ENCODE measurements at regions not wholly inside any gene's neighbourhood (a gene's known extent, or its start where the extent isn't known, plus 50 kb on each side); places are given as distances from the start of the nearest gene placed in this dataset.

GRCh38 chr17:73706428-73706827 lies 62.2 kb upstream of the SDK2 start:
- in situ Hi-C loops (cut with HindIII; ENCODE audit: extremely low pct_ligation_motif_present, low pct_unique_long_range_greater_than_20kb) (no loop called here), intact Hi-C loops (cut with micrococcal nuclease; ENCODE audit: unreplicated experiment) (no loop called here)
- ChIA-PET CTCF (ENCODE audit: low intra/inter-chr PET ratio, low total read pairs) (no interaction called here), POLR2A (no interaction called here)
- H3K27ac ChIP-seq (ENCODE audit: extremely low read length, insufficient read depth, low read length): no peak overlapping the region
- no TSS peak for BruUV-seq (replicated peaks)
- H3K36me3 ChIP-seq (replicated peaks in 1 of 2; ENCODE audit: control insufficient read depth in 1 of 2, insufficient read depth in 2 of 2, low read length in 2 of 2): no peaks in the 10 kb centered on the region
- H4K20me1 ChIP-seq (ENCODE audit: insufficient read depth, low read length): no peaks in the 10 kb centered on the region
- H3K79me2 ChIP-seq (ENCODE audit: insufficient read depth, low read length): no peaks in the 10 kb centered on the region
- DNase-seq (ENCODE audit: low spot score) (no peak), ATAC-seq (no peak), FAIRE-seq (no peak)
- H3K9me3 ChIP-seq (ENCODE audit: low read length): no peaks in the 10 kb centered on the region
- H3K4me1 ChIP-seq (ENCODE audit: insufficient read depth, low read length): no peaks in the 10 kb centered on the region
- H3K4me2 ChIP-seq (ENCODE audit: low read depth, low read length): no peak overlapping the region
- H2AFZ ChIP-seq (ENCODE audit: low read length): no peak overlapping the region
- TF ChIP-seq KDM3A (CRISPR knock-in tag; IDR thresholded peaks at IDR 0.05; ENCODE audit: low read depth) (no peak), ATAD3A (CRISPR knock-in tag; IDR thresholded peaks at IDR 0.05) (no peak), FOXK1 (CRISPR knock-in tag; IDR thresholded peaks at IDR 0.05; ENCODE audit: borderline replicate concordance, low read depth) (no peak)
- no peak overlapping the region for H3K4me3 ChIP-seq (replicated peaks in 1 of 3; ENCODE audit: insufficient read depth in 1 of 3, low read depth in 2 of 3, low read length in 3 of 3)
- H3K9ac ChIP-seq (ENCODE audit: insufficient read depth, low read depth, low read length): no peak overlapping the region
- peaks cover 0 to 8% of the 10 kb centered on the region in 2 experiments; a peak in 4 of 5 replicates for H3K27me3 ChIP-seq (ENCODE audit: control insufficient read depth in 1 of 2, insufficient read depth in 2 of 2, low read length in 2 of 2)
- WGBS (ENCODE audit: low lambda C conversion rate): 21% methylated on average over 12 of the region's 12 CpGs

GRCh38 chr17:73706858-73707257 lies 62.6 kb upstream of the SDK2 start:
- Histone ChIP-seq H3K36me3 (replicated peaks in 1 of 2; ENCODE audit: control insufficient read depth in 1 of 2, insufficient read depth in 2 of 2, low read length in 2 of 2) (no peaks in the 10 kb centered on the region), H3K27ac (ENCODE audit: extremely low read length, insufficient read depth, low read length) (no peak overlapping the region), H3K4me2 (ENCODE audit: low read depth, low read length) (no peak overlapping the region), H3K4me3 (replicated peaks in 1 of 3; ENCODE audit: insufficient read depth in 1 of 3, low read depth in 2 of 3, low read length in 3 of 3) (no peak overlapping the region), H3K27me3 (ENCODE audit: control insufficient read depth in 1 of 2, insufficient read depth in 2 of 2, low read length in 2 of 2) (peaks cover 0 to 12% of the 10 kb centered on the region in 2 experiments; a peak in 4 of 5 replicates), H4K20me1 (ENCODE audit: insufficient read depth, low read length) (no peaks in the 10 kb centered on the region), H3K9ac (ENCODE audit: insufficient read depth, low read depth, low read length) (no peak overlapping the region), H3K4me1 (ENCODE audit: insufficient read depth, low read length) (no peaks in the 10 kb centered on the region), H3K79me2 (ENCODE audit: insufficient read depth, low read length) (no peaks in the 10 kb centered on the region), H2AFZ (ENCODE audit: low read length) (no peak overlapping the region), H3K9me3 (ENCODE audit: low read length) (no peaks in the 10 kb centered on the region)
- in situ Hi-C loops (cut with HindIII; ENCODE audit: extremely low pct_ligation_motif_present, low pct_unique_long_range_greater_than_20kb): no loop called here
- no TSS peak for BruUV-seq (replicated peaks)
- ChIA-PET CTCF (ENCODE audit: low intra/inter-chr PET ratio, low total read pairs) (no interaction called here), POLR2A (no interaction called here)
- 23% methylated on average over 9 of the region's 9 CpGs for WGBS (ENCODE audit: low lambda C conversion rate)
- FAIRE-seq (no peak), ATAC-seq (no peak), DNase-seq (ENCODE audit: low spot score) (no peak)
- intact Hi-C loops (cut with micrococcal nuclease; ENCODE audit: unreplicated experiment): no loop called here
- TF ChIP-seq DPF2 (CRISPR knock-in tag; IDR thresholded peaks at IDR 0.05; ENCODE audit: borderline replicate concordance, low read depth): no peak
- no peak for TF ChIP-seq FIP1L1 (IDR thresholded peaks at IDR 0.05; ENCODE audit: borderline replicate concordance, insufficient read depth, low read depth, low read length)
- TF ChIP-seq RFXANK (CRISPR knock-in tag; IDR thresholded peaks at IDR 0.05): no peak

Data from HepG2 (cell line).